ENCODE measurements at regions not wholly inside any gene's neighbourhood (a gene's known extent, or its start where the extent isn't known, plus 50 kb on each side); places are given as distances from the start of the nearest gene placed in this dataset.

- Histone ChIP-seq H3K36me3 (ENCODE audit: control insufficient read depth, insufficient read depth, low read length) (no peaks in the 10 kb centered on the region), H3K79me2 (ENCODE audit: control insufficient read depth, insufficient read depth, low read length) (no peaks in the 10 kb centered on the region), H3K9me1 (ENCODE audit: control insufficient read depth, insufficient read depth, low read length) (no peaks in the 10 kb centered on the region), H3K4me2 (ENCODE audit: insufficient read depth, low read length) (no peak overlapping the region), H3K27me3 (ENCODE audit: control insufficient read depth in 2 of 2, insufficient read depth in 2 of 2, low read length in 2 of 2) (no peaks in the 10 kb centered on the region), H3K4me3 (no peak overlapping the region), H2AFZ (ENCODE audit: low read depth, low read length) (no peak overlapping the region), H3K4me1 (replicated peaks in 1 of 2; ENCODE audit: control insufficient read depth in 2 of 2, insufficient read depth in 2 of 2, low read length in 2 of 2) (no peaks in the 10 kb centered on the region), H3K9me3 (replicated peaks; ENCODE audit: control insufficient read depth, insufficient read depth, low read depth, low read length) (no peaks in the 10 kb centered on the region), H3K27ac (ENCODE audit: extremely low read depth, low read depth, low read length) (no peak overlapping the region), H3K9ac (ENCODE audit: insufficient read depth in 1 of 2, low read depth in 2 of 2, low read length in 2 of 2) (no peak overlapping the region), H4K20me1 (replicated peaks; ENCODE audit: control insufficient read depth, insufficient read depth, low read length) (no peaks in the 10 kb centered on the region)
- FAIRE-seq, result no peak
- POLR2A ChIA-PET, result no interaction called here
- BruUV-seq (replicated peaks), result no TSS peak
- DNase-seq (ENCODE audit: extremely low read depth in 1 of 4, low spot score in 3 of 4), result no peak
- in situ Hi-C loops (cut with MboI), result no loop called here
- intact Hi-C loops (cut with micrococcal nuclease), result no loop called here
- TF ChIP-seq PCBP1 (IDR thresholded peaks at IDR 0.05; ENCODE audit: low read depth, low read length, poor library complexity, severe bottlenecking), result no peak
- TF ChIP-seq ZNF165 (CRISPR knock-in tag; IDR thresholded peaks at IDR 0.05; ENCODE audit: borderline replicate concordance), result no peak
- TF ChIP-seq HMG20A (CRISPR knock-in tag; conservative IDR thresholded peaks at IDR 0.05), result no peak
- no peak for TF ChIP-seq KDM4B (IDR thresholded peaks at IDR 0.05; ENCODE audit: borderline replicate concordance in 2 of 2, low read depth in 1 of 2)
- no peak for TF ChIP-seq ZNF384 (IDR thresholded peaks at IDR 0.05; ENCODE audit: low read depth, low read length)
- no peak for TF ChIP-seq ZC3H4 (CRISPR knock-in tag; IDR thresholded peaks at IDR 0.05; ENCODE audit: borderline replicate concordance)
- no peak for TF ChIP-seq ID3 (CRISPR knock-in tag; IDR thresholded peaks at IDR 0.05)
- no peak for TF ChIP-seq ID3 (tag; IDR thresholded peaks at IDR 0.05)
- TF ChIP-seq CBFA2T2 (conservative IDR thresholded peaks at IDR 0.05), result no peak
- TF ChIP-seq RAD21 (CRISPR knock-in tag; conservative IDR thresholded peaks at IDR 0.05 in 1 of 2, IDR thresholded peaks at IDR 0.05 in 1 of 2), result no peak
- TF ChIP-seq RBM39 (optimal IDR thresholded peaks at IDR 0.05; ENCODE audit: low read depth, low read length), result no peak
- no peak for TF ChIP-seq KDM5B (IDR thresholded peaks at IDR 0.05; ENCODE audit: insufficient replicate concordance, low read depth, low read length)
- no peak for TF ChIP-seq ZNF561 (CRISPR knock-in tag; conservative IDR thresholded peaks at IDR 0.05)
- TF ChIP-seq OTX1 (CRISPR knock-in tag; IDR thresholded peaks at IDR 0.05), result no peak
- CTCF ChIA-PET (ENCODE audit: low intra/inter-chr PET ratio), result no interaction called here
- WGBS (ENCODE audit: insufficient coverage, low coverage, missing lambda C conversion rate), result 14% methylated on average over 2 of the region's 2 CpGs
- no peak for ATAC-seq
These were observed 151.6 kb downstream of the CBLL2 start for GRCh38 chrX:22424122-22424915.
